NCI-H1417 (cell line): ENCODE measurements at regions not wholly inside any gene's neighbourhood (a gene's known extent, or its start where the extent isn't known, plus 50 kb on each side); places are given as distances from the start of the nearest gene placed in this dataset.

Source experiments
- DNase-seq, 3 experiments: peaks; one replicate each; lab custom pipeline; 2025; lab: John Stamatoyannopoulos, UW

- DNase-seq = no peak
Observed at GRCh38 chr7:96410126-96410839, 88.4 kb upstream of the SLC25A13 start.

- no peak for DNase-seq
Observed at GRCh38 chr7:96408881-96409280, 87.0 kb upstream of the SLC25A13 start.

GRCh38 chr7:96407427-96407826, 85.5 kb upstream of the SLC25A13 start:
- DNase-seq = no peak

- DNase-seq = no peak
Observed at GRCh38 chr7:96402913-96403312, 81.0 kb upstream of the SLC25A13 start.

GRCh38 chr7:96401200-96401599, 79.3 kb upstream of the SLC25A13 start:
- no peak for DNase-seq

GRCh38 chr7:96400518-96400917, 78.6 kb upstream of the SLC25A13 start:
- DNase-seq = peak in 1 of 3 experiments; percentile 32

GRCh38 chr7:96400001-96400400, 78.1 kb upstream of the SLC25A13 start:
- no peak for DNase-seq

GRCh38 chr7:96397936-96398598, 76.2 kb upstream of the SLC25A13 start:
- DNase-seq = peak in 1 of 3 experiments; percentile 8

- DNase-seq = peak in 1 of 3 experiments; percentile 34
Observed at GRCh38 chr7:96388620-96389383, 66.9 kb upstream of the SLC25A13 start.

GRCh38 chr7:96388166-96388565, 66.3 kb upstream of the SLC25A13 start:
- peak in 1 of 3 experiments; percentile 34 for DNase-seq

GRCh38 chr7:96380111-96380512, 58.2 kb upstream of the SLC25A13 start:
- peak in 2 of 3 experiments; percentile 8 to 21 for DNase-seq

GRCh38 chr7:96377399-96377798, 55.5 kb upstream of the SLC25A13 start:
- DNase-seq = no peak
